Mammary epithelial cell (primary cell): ENCODE measurements at regions not wholly inside any gene's neighbourhood (a gene's known extent, or its start where the extent isn't known, plus 50 kb on each side); places are given as distances from the start of the nearest gene placed in this dataset.

Experiments
- EZH2 ChIP-seq: IDR thresholded peaks from 2 replicates; pipeline ENCODE4 v1.6.1; 2012; ENCODE audit warnings: low read length, inconsistent platforms, borderline replicate concordance
- TF ChIP-seq, protein P1 (sequence below), 2 donors: IDR thresholded peaks in 1 of 2; conservative IDR thresholded peaks in 1 of 2; 2 replicates each; pipeline ENCODE4 v1.5.1; 2011 to 2012; ENCODE audit warnings: inconsistent platforms in 2 of 2, low read length in 2 of 2, mild to moderate bottlenecking in 2 of 2, control low read depth in 1 of 2, low read depth in 1 of 2; ENCODE audit not compliant: insufficient read depth in 1 of 2; ENCODE audit errors: extremely low read depth in 1 of 2

DNA sequence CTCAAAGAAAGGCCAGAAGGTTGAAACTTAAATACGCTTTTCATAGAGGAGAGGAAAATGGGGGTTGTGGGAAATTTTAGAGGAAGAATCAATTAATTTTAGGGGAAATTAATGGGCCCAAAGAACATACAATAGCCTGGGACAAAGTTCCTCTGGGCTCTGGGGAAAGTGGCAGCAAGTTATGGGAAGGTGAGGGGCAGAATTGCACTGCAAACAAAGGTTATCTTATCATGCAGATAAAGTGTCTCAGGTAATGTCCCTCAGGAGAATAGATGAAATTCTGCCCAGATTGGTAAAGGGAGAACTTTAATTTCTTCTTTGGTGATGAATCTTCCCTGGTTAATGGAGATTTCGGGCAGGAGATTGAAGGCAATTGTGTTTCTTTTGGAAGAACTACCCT is 326.1 kb upstream of the SLC24A2 start:
- TF ChIP-seq, protein P1, sequence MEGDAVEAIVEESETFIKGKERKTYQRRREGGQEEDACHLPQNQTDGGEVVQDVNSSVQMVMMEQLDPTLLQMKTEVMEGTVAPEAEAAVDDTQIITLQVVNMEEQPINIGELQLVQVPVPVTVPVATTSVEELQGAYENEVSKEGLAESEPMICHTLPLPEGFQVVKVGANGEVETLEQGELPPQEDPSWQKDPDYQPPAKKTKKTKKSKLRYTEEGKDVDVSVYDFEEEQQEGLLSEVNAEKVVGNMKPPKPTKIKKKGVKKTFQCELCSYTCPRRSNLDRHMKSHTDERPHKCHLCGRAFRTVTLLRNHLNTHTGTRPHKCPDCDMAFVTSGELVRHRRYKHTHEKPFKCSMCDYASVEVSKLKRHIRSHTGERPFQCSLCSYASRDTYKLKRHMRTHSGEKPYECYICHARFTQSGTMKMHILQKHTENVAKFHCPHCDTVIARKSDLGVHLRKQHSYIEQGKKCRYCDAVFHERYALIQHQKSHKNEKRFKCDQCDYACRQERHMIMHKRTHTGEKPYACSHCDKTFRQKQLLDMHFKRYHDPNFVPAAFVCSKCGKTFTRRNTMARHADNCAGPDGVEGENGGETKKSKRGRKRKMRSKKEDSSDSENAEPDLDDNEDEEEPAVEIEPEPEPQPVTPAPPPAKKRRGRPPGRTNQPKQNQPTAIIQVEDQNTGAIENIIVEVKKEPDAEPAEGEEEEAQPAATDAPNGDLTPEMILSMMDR (conservative IDR thresholded peaks at IDR 0.05 in 1 of 2, IDR thresholded peaks at IDR 0.05 in 1 of 2; ENCODE audit: extremely low read depth in 1 of 2, insufficient read depth in 1 of 2, low read depth in 1 of 2, low read length in 2 of 2) = no peak
- no peak for TF ChIP-seq EZH2
